ENCODE measurements at regions not wholly inside any gene's neighbourhood (a gene's known extent, or its start where the extent isn't known, plus 50 kb on each side); places are given as distances from the start of the nearest gene placed in this dataset.
A peak's percentile ranks its signal among the peaks of the same experiment; 100 is the strongest.

DNA sequence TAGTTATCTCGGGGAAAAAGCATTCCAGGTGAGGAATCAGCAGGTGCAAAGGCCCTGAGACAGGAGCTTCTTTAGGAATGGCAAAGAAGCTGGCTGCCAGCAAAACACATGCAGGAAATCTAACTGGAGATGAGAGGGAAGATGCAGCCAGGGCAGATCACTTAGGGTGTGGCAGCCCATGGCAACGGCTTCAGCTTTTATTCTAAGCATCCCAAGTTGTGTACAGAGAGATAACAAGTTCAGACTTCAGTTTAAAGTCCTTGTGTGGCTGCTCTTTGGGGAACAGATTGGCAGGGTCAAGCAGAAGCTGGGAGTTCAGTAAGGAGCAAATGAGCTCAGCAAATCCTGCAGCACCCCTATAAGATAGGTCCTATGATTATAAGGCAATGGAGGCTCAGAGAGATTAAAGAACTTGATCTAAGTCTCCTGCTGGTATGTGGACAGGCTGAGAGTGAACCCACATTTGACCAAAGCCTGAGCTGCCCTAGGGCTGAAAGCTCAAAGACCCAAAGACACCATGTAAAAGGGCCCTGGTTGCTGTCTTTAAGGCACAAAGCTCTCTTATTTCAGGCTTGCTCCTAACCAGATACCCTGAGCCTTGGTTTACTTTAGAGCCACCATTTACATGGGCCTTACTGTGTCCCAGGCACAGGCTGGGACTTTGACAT is 466.8 kb downstream of the SOX6 start:
- ATAC-seq, result no peak
- no peak for FAIRE-seq

GRCh38 chr11:15890031-15890713 is 466.2 kb downstream of the SOX6 start:
- Histone ChIP-seq H3K9me3 (no peaks in the 10 kb centered on the region), H3K27ac (no peak overlapping the region), H3K36me3 (no peaks in the 10 kb centered on the region), H3K4me1 (no peaks in the 10 kb centered on the region), H3K27me3 (no peaks in the 10 kb centered on the region), H3K4me3 (no peak overlapping the region)
- no peak for DNase-seq
- WGBS, 2 donors, result 77 to 84% methylated on average over 9 of the region's 9 CpGs
- no peak for FAIRE-seq
- TF ChIP-seq CTCF (IDR thresholded peaks at IDR 0.05), result no peak
- no peak for ATAC-seq
- intact Hi-C loops (cut with DNase I), result no loop called here

More for the DNA sequence above, 466.8 kb downstream of the SOX6 start:
- intact Hi-C loops (cut with DNase I), result no loop called here
- Histone ChIP-seq H3K27ac (no peak overlapping the region), H3K4me3 (no peak overlapping the region), H3K9me3 (no peaks in the 10 kb centered on the region), H3K4me1 (no peaks in the 10 kb centered on the region), H3K27me3 (no peaks in the 10 kb centered on the region), H3K36me3 (no peaks in the 10 kb centered on the region)
- no peak for DNase-seq
- 70 to 82% methylated on average over 2 of the region's 2 CpGs for WGBS, 2 donors
- no peak for TF ChIP-seq CTCF (IDR thresholded peaks at IDR 0.05)

DNA sequence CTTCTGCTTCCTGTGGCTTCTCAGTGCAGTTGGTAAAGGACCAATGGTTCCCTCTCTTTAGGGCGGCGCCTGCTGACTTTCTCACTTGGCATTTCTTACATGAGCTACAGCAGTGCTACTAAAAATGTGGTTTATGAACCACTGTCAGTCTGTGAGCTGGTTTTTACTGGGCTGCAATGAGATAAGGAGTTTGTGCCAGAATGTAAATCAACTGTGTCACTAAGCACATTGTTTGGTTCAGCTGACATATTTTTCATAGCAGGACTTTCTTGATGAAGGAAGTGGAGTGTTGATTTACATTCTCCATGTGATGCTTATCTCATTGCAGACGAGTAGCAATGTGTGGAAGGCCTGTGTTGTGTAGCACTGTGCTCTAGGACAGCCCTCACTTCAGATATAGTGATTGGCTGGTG is 463.3 kb downstream of the SOX6 start:
- no peaks in the 10 kb centered on the region for H3K4me1 ChIP-seq
- intact Hi-C loops (cut with DNase I), result no loop called here
- H3K36me3 ChIP-seq, result no peaks in the 10 kb centered on the region
- ATAC-seq (peak in 3 of 4 donors; percentile 43 to 65 (median 62)), FAIRE-seq (no peak), DNase-seq (no peak)
- peak overlapping the region in 1 of 4 donors; percentile 2 for H3K27ac ChIP-seq
- TF ChIP-seq CTCF (IDR thresholded peaks at IDR 0.05), result no peak
- H3K9me3 ChIP-seq, result no peaks in the 10 kb centered on the region
- 27 to 46% methylated on average over 3 of the region's 3 CpGs for WGBS, 2 donors
- H3K4me3 ChIP-seq, result no peak overlapping the region
- H3K27me3 ChIP-seq, result no peaks in the 10 kb centered on the region

DNA sequence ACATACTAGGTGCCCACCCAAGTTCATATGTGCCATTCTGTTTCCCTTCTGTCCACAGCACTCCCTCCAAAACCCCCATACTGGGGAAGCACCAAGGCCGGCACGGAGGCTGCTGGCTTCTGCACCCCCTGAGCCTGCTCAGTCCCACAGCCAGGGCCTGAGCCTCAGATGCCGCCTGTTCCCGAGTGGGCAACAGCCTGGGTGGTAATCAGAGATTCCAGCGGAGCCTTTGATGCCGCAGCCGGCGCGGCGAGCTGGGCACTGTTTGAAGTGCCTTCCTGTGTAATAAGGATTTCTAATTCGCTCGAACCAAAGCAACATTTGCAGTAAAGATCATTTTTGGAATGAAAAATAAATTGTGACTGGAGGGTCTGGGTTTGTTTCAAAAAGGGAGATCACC is 460.3 kb downstream of the SOX6 start:
- no peaks in the 10 kb centered on the region for H3K27me3 ChIP-seq
- TF ChIP-seq CTCF (IDR thresholded peaks at IDR 0.05), result no peak
- ATAC-seq (no peak), FAIRE-seq (no peak), DNase-seq (no peak)
- no peaks in the 10 kb centered on the region for H3K4me1 ChIP-seq
- H3K36me3 ChIP-seq, result no peaks in the 10 kb centered on the region
- WGBS, 2 donors, result 91 to 95% methylated on average over 12 of the region's 12 CpGs
- no peak overlapping the region for H3K4me3 ChIP-seq
- no peaks in the 10 kb centered on the region for H3K9me3 ChIP-seq
- intact Hi-C loops (cut with DNase I), result no loop called here
- no peak overlapping the region for H3K27ac ChIP-seq

GRCh38 chr11:15896530-15896929 is 459.8 kb downstream of the SOX6 start:
- TF ChIP-seq CTCF (IDR thresholded peaks at IDR 0.05), result no peak
- intact Hi-C loops (cut with DNase I), result no loop called here
- Histone ChIP-seq H3K36me3 (no peaks in the 10 kb centered on the region), H3K27ac (no peak overlapping the region), H3K9me3 (no peaks in the 10 kb centered on the region), H3K4me3 (no peak overlapping the region), H3K27me3 (no peaks in the 10 kb centered on the region), H3K4me1 (peaks cover 0 to under 1% (median 0%) of the 10 kb centered on the region in 3 donors)
- ATAC-seq (no peak), FAIRE-seq (no peak), DNase-seq (no peak)
- WGBS, 2 donors, result 94% methylated on average over 3 of the region's 3 CpGs
